Neutrophil (primary cell): ENCODE measurements at regions not wholly inside any gene's neighbourhood (a gene's known extent, or its start where the extent isn't known, plus 50 kb on each side); places are given as distances from the start of the nearest gene placed in this dataset.

Experiments used
- H3K27ac ChIP-seq: fragments of 200-600 bp; sonication (generic); 2 replicates; pipeline ENCODE4 v1.5.1; 2016; ENCODE audit warnings: mild to moderate bottlenecking, moderate library complexity
- H3K27me3 ChIP-seq: fragments of 200-600 bp; sonication (generic); 2 replicates; pipeline ENCODE4 v1.6.0; 2016; ENCODE audit warnings: mild to moderate bottlenecking
- H3K36me3 ChIP-seq: fragments of 200-600 bp; sonication (generic); 2 replicates; pipeline ENCODE4 v1.5.1; 2017
- H3K4me1 ChIP-seq, 2 experiments: fragments of 200-600 bp in 1 of 2; sonication (generic) in 1 of 2; 1 replicate in 1 of 2; 2 replicates in 1 of 2; pipeline versions ENCODE4 v1.5.1 to v1.6.1; 2013 to 2016; ENCODE audit warnings: low read depth in 1 of 2, low read length in 1 of 2, mild to moderate bottlenecking in 1 of 2, moderate library complexity in 1 of 2; ENCODE audit not compliant: control insufficient read depth in 1 of 2, insufficient read depth in 1 of 2
- H3K4me3 ChIP-seq, 2 experiments: fragments of 200-600 bp in 1 of 2; sonication (generic) in 1 of 2; 1 replicate in 1 of 2; 2 replicates in 1 of 2; pipeline ENCODE4 v1.5.1; 2013 to 2016; ENCODE audit warnings: low read depth in 1 of 2, low read length in 1 of 2, mild to moderate bottlenecking in 1 of 2, moderate library complexity in 1 of 2
- H3K9me3 ChIP-seq: fragments of 200-600 bp; sonication (generic); 2 replicates; pipeline ENCODE4 v1.5.1; 2016
- CTCF ChIP-seq: fragments of 200-600 bp; sonication (generic); IDR thresholded peaks from 2 replicates; pipeline ENCODE4 v1.5.1; 2016; ENCODE audit warnings: antibody characterized with exemption

GRCh38 chr16:47753659-47754058, 292.5 kb downstream of the PHKB start:
- no peak overlapping the region for H3K27ac ChIP-seq
- no peaks in the 10 kb centered on the region for H3K27me3 ChIP-seq
- H3K9me3 ChIP-seq = no peaks in the 10 kb centered on the region
- no peak for TF ChIP-seq CTCF
- no peaks in the 10 kb centered on the region for H3K4me1 ChIP-seq
- H3K36me3 ChIP-seq = no peaks in the 10 kb centered on the region
- H3K4me3 ChIP-seq = no peak overlapping the region
